HCT116 (cell line): ENCODE measurements at regions not wholly inside any gene's neighbourhood (a gene's known extent, or its start where the extent isn't known, plus 50 kb on each side); places are given as distances from the start of the nearest gene placed in this dataset.

ENCODE experiments used
- ATAC-seq: fragments of 200-7000 bp; cut with Tn5 transposase; 2 replicates; pipeline ENCODE4 v1.9.1; 2020; ENCODE audit warnings: mild to moderate bottlenecking, moderate library complexity
- BruUV-seq: library from RNA; stranded (reverse); fragments of 400-500 nt; replicated peaks from 2 replicates; lab custom pipeline; 2021; lab: Mats Ljungman, UMichigan
- CTCF ChIA-PET: fragments of 300-600 bp; sonication (Branson Sonifier 250); formaldehyde crosslinking; loops from one replicate; lab custom pipeline; 2021; ENCODE audit warnings: antibody characterized with exemption; lab: Charles Lee
- POLR2A ChIA-PET: fragments of 300-600, 350-600 bp; sonication (Branson Sonifier 250); formaldehyde crosslinking; loops from one replicate; lab custom pipeline; 2021; ENCODE audit warnings: antibody characterized with exemption; lab: Charles Lee
- RAD21 ChIA-PET, 2 experiments: fragments of 300-600 bp; sonication (Branson Sonifier 250); formaldehyde crosslinking; loops; one replicate each; lab custom pipeline; 2023; ENCODE audit warnings: low total read pairs in 2 of 2; ENCODE audit not compliant: uncharacterized antibody in 2 of 2, unreplicated experiment in 2 of 2, low non-redundant PET in 1 of 2; lab: Charles Lee
- DNase-seq: peaks from one replicate; pipeline ENCODE4 v3.0.0-alpha.2; 2010; ENCODE audit warnings: low read depth, low spot score
- H2AFZ ChIP-seq: fragments of 200-600 bp; shearing (Covaris generic), sonication (generic); 2 replicates; pipeline ENCODE4 v1.6.1; 2017; ENCODE audit warnings: low read depth, mixed run types, mixed read lengths, antibody characterized with exemption, low read length; ENCODE audit not compliant: poor library complexity, severe bottlenecking
- H3K27ac ChIP-seq: 2 replicates; pipeline ENCODE4 v1.5.1; 2012; ENCODE audit warnings: low read depth, low read length
- H3K27me3 ChIP-seq: fragments of 200-600 bp; sonication (generic); 2 replicates; pipeline ENCODE4 v1.6.1; 2016; ENCODE audit warnings: mixed run types, low read length, mixed read lengths; ENCODE audit not compliant: insufficient read depth
- H3K36me3 ChIP-seq, 2 experiments: fragments of 200-500 bp in 1 of 2; fragments of 200-600 bp in 1 of 2; sonication (Bioruptor generic) in 1 of 2; sonication (generic) in 1 of 2; 2 replicates each; pipeline versions ENCODE4 v1.5.1 to v1.6.1; 2014 to 2016; ENCODE audit warnings: low read length in 2 of 2, inconsistent platforms in 1 of 2, mixed read lengths in 1 of 2, mixed run types in 1 of 2; ENCODE audit not compliant: insufficient read depth in 2 of 2, control insufficient read depth in 1 of 2
- H3K4me1 ChIP-seq, 2 experiments: fragments of 200-600 bp in 1 of 2; sonication (generic) in 1 of 2; 2 replicates each; pipeline versions ENCODE4 v1.5.1 to v1.6.1; 2012 to 2017; ENCODE audit warnings: low read length in 2 of 2, inconsistent platforms in 1 of 2, mild to moderate bottlenecking in 1 of 2, mixed read lengths in 1 of 2, mixed run types in 1 of 2, moderate library complexity in 1 of 2; ENCODE audit not compliant: insufficient read depth in 2 of 2, control insufficient read depth in 1 of 2
- H3K4me2 ChIP-seq: fragments of 200-600 bp; sonication (generic); 2 replicates; pipeline ENCODE4 v1.6.1; 2017; ENCODE audit warnings: mixed run types, low read length, mixed read lengths
- H3K4me3 ChIP-seq, 2 experiments: fragments of 200-600 bp in 1 of 2; sonication (generic) in 1 of 2; replicated peaks in 1 of 2; 2 replicates each; pipeline ENCODE4 v1.5.1; 2011 to 2016; ENCODE audit warnings: low read length in 2 of 2, control low read depth in 1 of 2, low read depth in 1 of 2, mild to moderate bottlenecking in 1 of 2, mixed read lengths in 1 of 2, mixed run types in 1 of 2
- H3K79me2 ChIP-seq: fragments of 200-600 bp; sonication (generic); 2 replicates; pipeline ENCODE4 v1.6.1; 2017; ENCODE audit warnings: mild to moderate bottlenecking, mixed run types, low read length, moderate library complexity, mixed read lengths; ENCODE audit not compliant: insufficient read depth
- H3K9ac ChIP-seq: fragments of 200-600 bp; sonication (generic); 2 replicates; pipeline ENCODE4 v1.6.1; 2016; ENCODE audit warnings: low read length, mixed read lengths
- H3K9me2 ChIP-seq: fragments of 200-600 bp; sonication (generic), shearing (Covaris generic); 2 replicates; pipeline ENCODE4 v1.6.1; 2017; ENCODE audit warnings: mixed run types, mild to moderate bottlenecking, moderate library complexity; ENCODE audit not compliant: insufficient read depth
- H3K9me3 ChIP-seq, 2 experiments: fragments of 200-500 bp in 1 of 2; fragments of 200-600 bp in 1 of 2; sonication (Bioruptor generic) in 1 of 2; sonication (generic) in 1 of 2; 2 replicates each; pipeline ENCODE4 v1.6.1; 2014 to 2017; ENCODE audit warnings: low read length in 2 of 2, mixed read lengths in 2 of 2, inconsistent platforms in 1 of 2, low read depth in 1 of 2, mild to moderate bottlenecking in 1 of 2, mixed run types in 1 of 2, moderate library complexity in 1 of 2; ENCODE audit not compliant: control insufficient read depth in 1 of 2, insufficient read depth in 1 of 2
- H4K20me1 ChIP-seq: fragments of 200-600 bp; sonication (generic), shearing (Covaris generic); 2 replicates; pipeline ENCODE4 v1.6.1; 2017; ENCODE audit warnings: mixed run types, mild to moderate bottlenecking, moderate library complexity; ENCODE audit not compliant: insufficient read depth
- CBX3 ChIP-seq: IDR thresholded peaks from 2 replicates; pipeline ENCODE4 v1.6.1; 2012; ENCODE audit warnings: low read depth
- CTCF ChIP-seq, 3 experiments: fragments of 200-600 bp in 1 of 3; sonication (generic) in 1 of 3; IDR thresholded peaks in 2 of 3; conservative IDR thresholded peaks in 1 of 3; 2 replicates each; pipeline ENCODE4 v1.5.1; 2012 to 2017; ENCODE audit warnings: low read depth in 2 of 3, low read length in 2 of 3, antibody characterized with exemption in 1 of 3, borderline replicate concordance in 1 of 3, control low read depth in 1 of 3, mild to moderate bottlenecking in 1 of 3, mixed read lengths in 1 of 3, mixed run types in 1 of 3, moderate library complexity in 1 of 3; ENCODE audit not compliant: insufficient read depth in 1 of 3
- EGR1 ChIP-seq: IDR thresholded peaks from 2 replicates; pipeline ENCODE4 v1.6.1; 2012; ENCODE audit warnings: low read depth
- EZH2 ChIP-seq: fragments of 200-600 bp; sonication (generic); IDR thresholded peaks from 2 replicates; pipeline ENCODE4 v1.6.1; 2017; ENCODE audit warnings: antibody characterized with exemption, mixed run types
- JUND ChIP-seq: IDR thresholded peaks from 2 replicates; pipeline ENCODE4 v1.6.1; 2012
- MAX ChIP-seq: IDR thresholded peaks from 2 replicates; pipeline ENCODE4 v1.6.1; 2012
- RAD21 ChIP-seq: IDR thresholded peaks from 2 replicates; pipeline ENCODE4 v1.6.1; 2012; ENCODE audit warnings: low read depth, mild to moderate bottlenecking
- SIN3A ChIP-seq: IDR thresholded peaks from 2 replicates; pipeline ENCODE4 v1.6.1; 2012; ENCODE audit warnings: low read depth
- SP1 ChIP-seq: IDR thresholded peaks from 2 replicates; pipeline ENCODE4 v1.6.1; 2012; ENCODE audit warnings: low read depth
- TCF7L2 ChIP-seq: IDR thresholded peaks from 2 replicates; pipeline ENCODE4 v1.7.0; 2011; ENCODE audit warnings: borderline replicate concordance, inconsistent platforms; ENCODE audit not compliant: insufficient read depth, insufficient read length; ENCODE audit errors: extremely low read depth
- YY1 ChIP-seq: IDR thresholded peaks from 2 replicates; pipeline ENCODE4 v1.6.1; 2011; ENCODE audit warnings: low read length, low read depth, moderate library complexity, mild to moderate bottlenecking; ENCODE audit not compliant: insufficient replicate concordance; ENCODE audit errors: extremely low read depth
- ZBTB33 ChIP-seq: IDR thresholded peaks from 2 replicates; pipeline ENCODE4 v1.6.1; 2011; ENCODE audit warnings: mild to moderate bottlenecking, low read length, moderate library complexity; ENCODE audit not compliant: insufficient replicate concordance; ENCODE audit errors: extremely low read depth
- ZFX ChIP-seq: fragments of 450-650 bp; IDR thresholded peaks from 2 replicates; pipeline ENCODE4 v1.6.1; 2017
- intact Hi-C: fragments of 100-400 bp; cut with micrococcal nuclease; formaldehyde crosslinking; loops from 2 replicates; pipeline ENCODE4 v1.10.0; 2022
- TF ChIP-seq, protein P1 (sequence below): IDR thresholded peaks from 2 replicates; pipeline ENCODE4 v1.6.1; 2012

DNA sequence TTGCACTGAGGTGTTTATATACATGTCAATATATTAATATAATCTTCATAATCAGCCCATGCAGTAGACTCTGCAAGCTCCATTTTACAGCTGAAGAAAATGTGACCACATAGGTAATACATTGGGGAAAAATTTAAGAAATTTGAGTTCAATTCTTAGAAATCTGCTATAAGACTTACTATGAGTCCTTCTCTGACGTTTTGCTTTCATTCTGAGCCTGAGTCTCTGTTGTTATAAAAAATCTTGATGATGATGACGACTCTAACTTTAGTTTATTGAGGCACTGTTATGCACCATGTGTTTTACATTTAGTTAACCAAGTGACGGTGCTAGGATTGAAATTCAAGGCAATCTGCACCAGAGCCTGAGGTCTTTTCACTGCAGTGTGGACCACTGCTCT lies 370.3 kb upstream of the PPP1R2C start:
- Histone ChIP-seq H3K4me2 (no peak overlapping the region), H3K27ac (no peak overlapping the region), H3K9ac (no peak overlapping the region), H3K9me2 (no peaks in the 10 kb centered on the region), H3K9me3 (no peaks in the 10 kb centered on the region), H3K79me2 (no peaks in the 10 kb centered on the region), H4K20me1 (no peaks in the 10 kb centered on the region), H3K4me3 (no peak overlapping the region)
- CTCF ChIA-PET: no interaction called here
- no TSS peak for BruUV-seq
- intact Hi-C loops: no loop called here
- RAD21 ChIA-PET: no interaction called here
- no peak for DNase-seq
- TF ChIP-seq JUND: no peak
- no peak for TF ChIP-seq EGR1
- TF ChIP-seq CTCF (IDR thresholded peaks at IDR 0.05 in 2 of 3, conservative IDR thresholded peaks at IDR 0.05 in 1 of 3; ENCODE audit: borderline replicate concordance in 1 of 3, insufficient read depth in 1 of 3, low read depth in 2 of 3, low read length in 2 of 3): no peak
- TF ChIP-seq ZBTB33: no peak
- no peak for TF ChIP-seq ZFX
- TF ChIP-seq SP1: no peak
- TF ChIP-seq SIN3A: no peak
- TF ChIP-seq TCF7L2: no peak
- no peak for TF ChIP-seq RAD21
- TF ChIP-seq CBX3: no peak
- TF ChIP-seq, protein P1, sequence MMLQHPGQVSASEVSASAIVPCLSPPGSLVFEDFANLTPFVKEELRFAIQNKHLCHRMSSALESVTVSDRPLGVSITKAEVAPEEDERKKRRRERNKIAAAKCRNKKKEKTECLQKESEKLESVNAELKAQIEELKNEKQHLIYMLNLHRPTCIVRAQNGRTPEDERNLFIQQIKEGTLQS: no peak
- no peak for TF ChIP-seq YY1
- no peak for TF ChIP-seq MAX
- no peak for TF ChIP-seq EZH2
- TF ChIP-seq, all 23 proteins: peak for 0
- Histone ChIP-seq H3K4me1 (no peaks in the 10 kb centered on the region), H3K36me3 (no peaks in the 10 kb centered on the region), H3K27me3 (no peaks in the 10 kb centered on the region), H2AFZ (no peak overlapping the region)
- no peak for ATAC-seq
- POLR2A ChIA-PET: no interaction called here
